ENCODE measurements at regions not wholly inside any gene's neighbourhood (a gene's known extent, or its start where the extent isn't known, plus 50 kb on each side); places are given as distances from the start of the nearest gene placed in this dataset.

- H3K4me1 ChIP-seq, result no peaks in the 10 kb centered on the region
- no peaks in the 10 kb centered on the region for H3K36me3 ChIP-seq
- 67 to 86% (median 76%) methylated on average over 1 of the region's 1 CpG for WGBS, 5 donors
- no peak for DNase-seq
- no peak for TF ChIP-seq POLR2A (IDR thresholded peaks at IDR 0.05)
- TF ChIP-seq EP300 (IDR thresholded peaks at IDR 0.05), result no peak
- H3K27ac ChIP-seq, result no peak overlapping the region
- intact Hi-C loops (cut with DNase I; ENCODE audit: low total_unique reads), result no loop called here
- no peaks in the 10 kb centered on the region for H3K27me3 ChIP-seq
- H3K4me3 ChIP-seq, result no peak overlapping the region
- H3K9me3 ChIP-seq, result no peaks in the 10 kb centered on the region
These were observed 86.5 kb upstream of the ATP1A1 start for GRCh38 chr1:116286541-116286971.

- DNase-seq, result no peak
- H3K4me3 ChIP-seq, result no peak overlapping the region
- TF ChIP-seq CTCF (IDR thresholded peaks at IDR 0.05) (no peak), EP300 (IDR thresholded peaks at IDR 0.05) (no peak), POLR2A (IDR thresholded peaks at IDR 0.05) (no peak), POLR2AphosphoS5 (IDR thresholded peaks at IDR 0.05) (no peak)
- H3K9me3 ChIP-seq, result no peaks in the 10 kb centered on the region
- no peak overlapping the region for H3K27ac ChIP-seq
- H3K4me1 ChIP-seq, result no peaks in the 10 kb centered on the region
- WGBS, 5 donors, result 66 to 73% (median 72%) methylated on average over 5 of the region's 5 CpGs
- intact Hi-C loops (cut with DNase I; ENCODE audit: low total_unique reads), result no loop called here
- H3K27me3 ChIP-seq, result no peaks in the 10 kb centered on the region
- H3K36me3 ChIP-seq, result no peaks in the 10 kb centered on the region
These were observed 85.5 kb upstream of the ATP1A1 start for GRCh38 chr1:116287341-116288200.

GRCh38 chr1:116288201-116288598 is 84.8 kb upstream of the ATP1A1 start:
- no peaks in the 10 kb centered on the region for H3K9me3 ChIP-seq
- no peak overlapping the region for H3K27ac ChIP-seq
- H3K27me3 ChIP-seq, result no peaks in the 10 kb centered on the region
- H3K4me3 ChIP-seq, result no peak overlapping the region
- no peaks in the 10 kb centered on the region for H3K4me1 ChIP-seq
- TF ChIP-seq CTCF (IDR thresholded peaks at IDR 0.05) (no peak), POLR2A (IDR thresholded peaks at IDR 0.05) (no peak), POLR2AphosphoS5 (IDR thresholded peaks at IDR 0.05) (no peak), EP300 (IDR thresholded peaks at IDR 0.05) (no peak)
- intact Hi-C loops (cut with DNase I; ENCODE audit: low total_unique reads), result no loop called here
- H3K36me3 ChIP-seq, result no peaks in the 10 kb centered on the region
- no peak for DNase-seq
- 65 to 74% (median 73%) methylated on average over 2 of the region's 2 CpGs for WGBS, 5 donors

- TF ChIP-seq CTCF (IDR thresholded peaks at IDR 0.05), result no peak
- TF ChIP-seq POLR2AphosphoS5 (IDR thresholded peaks at IDR 0.05), result no peak
- TF ChIP-seq POLR2A (IDR thresholded peaks at IDR 0.05), result no peak
- TF ChIP-seq EP300 (IDR thresholded peaks at IDR 0.05), result no peak
- Histone ChIP-seq H3K9me3 (no peaks in the 10 kb centered on the region), H3K27ac (no peak overlapping the region), H3K4me1 (no peaks in the 10 kb centered on the region), H3K27me3 (no peaks in the 10 kb centered on the region), H3K4me3 (no peak overlapping the region), H3K36me3 (no peaks in the 10 kb centered on the region)
- DNase-seq, result no peak
- 83 to 94% (median 87%) methylated on average over 2 of the region's 2 CpGs for WGBS, 5 donors
- intact Hi-C loops (cut with DNase I; ENCODE audit: low total_unique reads), result no loop called here
These were observed 83.9 kb upstream of the ATP1A1 start for GRCh38 chr1:116289193-116289592.

- WGBS, 5 donors, result 70 to 80% (median 73%) methylated on average over 3 of the region's 3 CpGs
- Histone ChIP-seq H3K27me3 (no peaks in the 10 kb centered on the region), H3K9me3 (no peaks in the 10 kb centered on the region), H3K36me3 (no peaks in the 10 kb centered on the region), H3K4me3 (no peak overlapping the region), H3K27ac (no peak overlapping the region), H3K4me1 (no peaks in the 10 kb centered on the region)
- DNase-seq, result no peak
- intact Hi-C loops (cut with DNase I; ENCODE audit: low total_unique reads), result no loop called here
- TF ChIP-seq POLR2A (IDR thresholded peaks at IDR 0.05) (no peak), POLR2AphosphoS5 (IDR thresholded peaks at IDR 0.05) (no peak), EP300 (IDR thresholded peaks at IDR 0.05) (no peak), CTCF (IDR thresholded peaks at IDR 0.05) (no peak)
These were observed 82.8 kb upstream of the ATP1A1 start for GRCh38 chr1:116290085-116290705.
